Hematopoietic multipotent progenitor cell treated with erythropoietin and hydrocortisone succinate and interleukin-3 and kit ligand, for 6 days (in vitro differentiated cells): ENCODE measurements at regions not wholly inside any gene's neighbourhood (a gene's known extent, or its start where the extent isn't known, plus 50 kb on each side); places are given as distances from the start of the nearest gene placed in this dataset.
A peak's percentile ranks its signal among the peaks of the same experiment; 100 is the strongest.

Experiments
- DNase-seq: peaks from one replicate; pipeline ENCODE4 v3.0.0-alpha.2; 2015

DNA sequence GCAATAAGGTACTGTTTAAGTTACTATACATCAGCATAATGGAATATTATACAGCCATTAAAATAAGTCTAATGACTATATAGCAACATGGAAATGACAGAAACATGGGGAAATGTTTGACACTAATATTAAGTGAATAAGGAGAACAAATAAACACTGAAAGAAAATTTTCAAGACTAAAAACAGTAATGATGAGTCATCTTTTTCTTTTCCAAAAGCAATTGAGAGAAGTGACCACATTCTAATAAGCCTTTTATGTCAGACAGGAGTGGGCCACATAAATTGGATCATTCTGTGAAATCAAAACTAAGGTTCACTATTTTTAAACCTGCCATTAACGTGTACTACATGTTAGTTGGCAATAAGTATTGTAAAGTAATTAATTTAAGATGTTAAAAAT, 187.5 kb downstream of the AHR start:
- no peak for DNase-seq

DNA sequence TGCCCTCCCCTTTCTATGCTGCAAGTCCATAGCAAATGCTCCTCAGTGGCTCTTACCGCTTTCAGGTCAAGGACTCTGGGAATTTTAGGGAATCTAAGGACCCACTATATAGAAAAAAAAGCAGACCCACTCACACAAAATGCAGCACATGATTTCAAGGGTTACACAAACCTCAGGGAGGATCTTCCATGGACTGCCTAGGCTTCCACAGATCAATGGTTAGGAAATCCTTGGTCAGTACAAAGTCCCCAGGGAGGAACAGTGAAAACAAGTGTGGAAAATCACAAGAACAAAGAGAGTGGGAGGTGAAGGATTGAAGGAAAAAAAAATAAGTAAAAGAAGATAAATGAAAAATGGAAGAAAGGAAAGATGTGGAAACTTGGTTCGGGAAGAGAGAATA, 188.4 kb downstream of the AHR start:
- no peak for DNase-seq

DNA sequence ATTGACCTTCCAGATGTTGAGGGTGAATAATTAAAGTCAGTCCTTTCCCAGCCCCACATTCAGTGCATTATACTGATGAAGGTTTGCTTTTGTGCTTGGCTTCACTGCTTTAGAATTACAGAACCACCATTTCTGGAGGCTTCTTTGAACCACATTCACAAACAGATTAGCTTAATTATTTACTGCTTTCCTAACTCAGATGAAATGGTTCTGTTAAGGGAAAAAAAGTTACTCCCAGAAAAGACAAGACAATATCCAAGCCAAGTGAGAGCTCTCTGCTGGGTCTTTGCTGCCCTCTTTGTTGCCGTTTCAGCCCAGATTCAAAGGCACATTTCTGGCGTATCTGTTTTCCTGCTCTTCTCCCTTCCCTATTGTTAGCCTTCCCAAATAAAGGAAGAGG, 188.9 kb downstream of the AHR start:
- DNase-seq: no peak

DNA sequence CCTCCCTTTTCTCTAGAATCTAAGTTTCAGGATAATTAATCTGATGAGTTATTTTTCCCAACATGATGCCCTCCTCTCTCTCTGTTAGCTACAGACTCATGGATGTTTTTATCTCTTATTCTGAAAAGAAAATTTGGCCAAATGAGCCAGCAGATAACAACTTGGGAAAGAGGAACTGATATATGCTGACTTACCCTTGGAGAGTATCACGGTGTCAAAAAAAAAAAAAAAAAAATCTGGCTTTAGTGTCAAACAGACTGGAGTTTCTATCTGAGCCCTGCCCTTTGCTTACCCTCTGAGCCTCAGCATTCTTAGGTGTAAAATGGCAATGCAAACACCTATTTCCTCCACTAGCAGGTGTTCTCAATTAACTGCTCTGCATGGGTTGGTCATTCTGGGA, 190.4 kb downstream of the AHR start:
- peak; percentile 7 for DNase-seq

DNA sequence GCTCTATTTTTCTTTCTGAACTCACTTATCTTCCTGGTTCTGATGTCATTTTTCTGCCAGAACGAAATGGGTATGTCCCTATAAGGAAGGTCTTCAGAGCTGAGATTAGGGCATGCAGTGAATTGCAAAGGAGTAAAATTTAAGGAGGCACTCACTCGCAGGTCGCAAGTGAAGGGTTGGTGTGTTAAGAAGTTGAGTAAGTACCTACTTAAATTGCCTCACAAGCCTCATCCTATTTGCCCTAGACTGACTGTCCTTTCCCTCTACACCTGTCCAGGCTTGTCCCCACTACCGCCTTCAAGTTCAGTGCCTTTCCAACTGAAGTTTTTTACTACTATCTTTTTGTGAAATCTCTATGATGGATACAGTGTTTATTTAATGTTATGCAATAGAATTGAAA, 191.5 kb downstream of the AHR start:
- no peak for DNase-seq

DNA sequence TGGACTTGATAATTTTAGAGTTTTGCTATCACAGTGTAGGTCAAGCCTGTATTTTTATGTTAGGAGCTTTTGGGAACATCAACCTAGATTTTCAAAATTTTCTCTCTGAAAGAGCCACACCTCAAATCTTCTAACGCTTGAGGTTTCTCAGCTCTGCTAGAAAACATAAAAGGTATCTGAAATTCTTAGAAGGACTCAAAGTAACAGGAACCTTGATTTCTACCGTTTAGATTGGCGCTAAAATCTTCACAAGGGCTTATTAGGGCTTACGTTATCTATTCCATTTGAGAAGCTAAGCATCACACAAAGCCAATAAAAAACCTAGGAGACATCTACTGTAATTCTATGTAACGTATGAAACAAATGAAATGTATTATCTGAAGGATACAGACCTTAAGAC, 192.4 kb downstream of the AHR start:
- DNase-seq: no peak

DNA sequence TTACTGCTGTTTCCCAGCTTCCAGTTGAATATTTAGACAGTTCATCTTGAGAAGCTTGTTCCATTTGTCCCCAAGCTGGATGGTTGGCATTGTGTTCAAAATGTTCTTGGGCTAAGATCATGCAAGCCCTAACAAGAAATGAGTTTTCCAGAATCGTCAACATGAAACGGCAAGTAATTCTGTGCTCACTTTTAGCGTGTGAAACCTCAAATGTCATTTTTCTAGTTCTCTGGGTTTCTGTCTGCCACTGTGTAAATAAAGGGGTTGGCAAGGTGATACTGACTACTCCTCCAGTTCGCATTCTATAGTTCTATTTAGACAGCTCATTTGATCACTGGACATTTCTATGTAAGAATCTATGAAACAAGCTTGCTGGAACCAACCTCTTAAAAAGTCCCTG, 194.0 kb downstream of the AHR start:
- DNase-seq: no peak

DNA sequence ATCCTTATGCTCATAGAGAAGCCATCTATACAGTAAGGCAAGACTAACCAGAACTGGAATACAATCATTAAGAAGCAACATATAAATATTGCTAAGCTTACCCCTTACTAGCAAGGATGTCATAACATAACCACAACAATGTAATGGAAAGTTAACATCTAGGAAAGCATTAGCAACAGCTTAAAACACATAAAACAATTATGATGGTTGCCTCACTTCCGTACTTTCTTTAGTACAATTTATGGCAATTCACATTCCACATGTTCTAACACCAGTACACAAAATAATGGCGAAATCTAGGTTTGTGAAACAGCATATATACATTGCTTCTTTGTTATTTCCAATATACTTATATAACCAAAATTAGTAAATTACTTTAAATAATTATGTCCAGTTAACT, 195.0 kb downstream of the AHR start:
- DNase-seq: no peak

DNA sequence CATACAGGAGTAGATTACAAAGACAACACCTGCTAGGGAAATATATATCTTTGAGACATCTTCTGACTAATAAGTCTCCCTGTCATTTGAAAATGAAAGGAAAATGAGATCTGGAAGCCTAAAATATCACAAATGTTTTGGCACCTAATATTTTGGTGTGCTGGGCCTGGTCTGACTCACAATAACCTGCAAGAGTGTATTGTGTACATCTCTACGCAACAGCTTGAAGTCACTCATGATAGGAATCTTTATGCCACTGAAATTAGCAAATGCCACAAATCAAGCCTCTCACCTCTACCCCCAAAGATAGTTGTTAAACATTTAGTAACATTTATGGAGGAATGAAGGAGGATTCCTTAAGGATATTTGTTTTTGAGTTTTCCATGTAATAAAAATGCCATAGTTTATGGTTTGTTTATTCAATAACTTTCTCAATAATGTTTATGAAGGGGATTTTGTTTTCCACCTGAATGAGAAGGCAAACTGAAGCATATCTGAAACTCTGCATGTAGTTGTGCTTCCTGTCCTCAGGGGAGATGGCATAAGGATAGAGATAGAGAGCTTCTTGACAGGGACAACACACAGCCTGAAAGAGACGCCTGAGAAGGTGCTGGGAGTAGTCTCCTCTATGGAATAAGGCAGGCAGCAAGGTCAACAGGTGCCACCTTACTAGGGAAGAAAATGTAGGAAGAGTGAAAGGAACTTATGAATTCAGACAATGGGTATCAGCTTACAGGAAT, 197.4 kb downstream of the AHR start:
- DNase-seq: no peak

DNA sequence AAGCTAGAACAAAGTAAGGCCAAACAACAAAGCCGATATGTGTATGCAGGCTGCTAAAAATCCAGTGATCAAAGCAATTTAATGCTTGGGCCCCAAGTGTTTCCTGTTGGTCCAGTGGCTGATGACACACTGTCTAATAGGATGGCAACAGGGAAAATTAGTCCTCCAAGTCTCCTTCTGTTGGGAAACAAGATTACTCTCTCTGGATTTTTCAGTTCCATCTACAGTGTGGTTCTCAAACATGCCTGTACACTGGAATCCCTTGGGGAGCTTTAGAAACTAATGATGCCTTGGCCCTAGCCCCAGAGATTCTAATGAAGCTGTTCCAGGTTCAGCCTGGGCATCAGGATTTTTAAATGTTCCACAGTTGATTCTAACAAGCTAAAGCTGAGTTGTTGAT, 198.7 kb downstream of the AHR start:
- DNase-seq: no peak

DNA sequence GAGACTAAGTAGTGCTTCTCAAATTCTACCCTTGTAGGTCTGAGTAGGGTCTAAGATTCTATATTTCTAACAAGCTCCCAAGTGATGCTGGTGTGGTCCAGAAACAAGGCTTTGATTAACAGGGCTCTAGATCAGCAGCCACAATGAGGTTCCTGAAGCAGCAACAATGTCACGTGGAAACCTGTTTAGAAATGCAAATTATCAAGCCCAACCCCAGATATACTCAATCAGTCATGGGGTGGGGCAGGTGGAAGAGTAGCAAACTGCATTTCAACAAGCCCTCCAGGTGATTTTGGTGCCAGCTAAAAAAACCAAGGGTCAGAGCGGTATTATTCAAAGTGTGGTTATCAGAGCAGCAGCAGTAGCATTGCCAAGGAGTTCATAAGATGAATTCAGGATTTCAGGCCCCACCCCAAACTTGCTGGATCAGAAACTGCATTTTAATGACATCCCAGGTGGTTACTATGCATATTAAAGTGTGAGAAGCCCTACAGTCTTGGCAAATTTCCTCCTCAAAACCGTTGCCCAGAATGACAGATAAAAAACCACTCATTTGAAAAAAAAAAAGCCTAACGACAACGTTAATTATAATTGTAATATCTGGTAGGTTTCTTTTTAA, 199.2 kb downstream of the AHR start:
- peak; percentile 47 for DNase-seq

DNA sequence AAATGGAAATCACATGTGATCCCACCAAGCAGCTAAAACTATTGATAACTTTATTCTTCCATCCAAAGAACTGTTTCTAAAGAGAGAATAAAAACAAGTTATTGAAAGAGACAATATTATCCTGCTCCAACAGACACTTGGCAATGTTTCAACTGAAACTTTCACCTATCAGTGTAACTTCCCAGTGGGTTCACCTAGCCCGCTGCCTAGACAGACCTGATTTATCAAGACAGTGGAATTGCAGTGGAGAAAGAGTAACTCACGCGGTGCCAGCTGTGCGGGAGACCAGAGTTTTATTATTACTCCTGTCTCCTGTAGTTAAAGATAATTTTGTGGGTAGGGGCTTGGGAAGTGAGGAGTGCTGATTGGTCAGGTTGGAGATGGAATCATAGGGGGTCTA, 199.8 kb downstream of the AHR start:
- peak; percentile 26 for DNase-seq

DNA sequence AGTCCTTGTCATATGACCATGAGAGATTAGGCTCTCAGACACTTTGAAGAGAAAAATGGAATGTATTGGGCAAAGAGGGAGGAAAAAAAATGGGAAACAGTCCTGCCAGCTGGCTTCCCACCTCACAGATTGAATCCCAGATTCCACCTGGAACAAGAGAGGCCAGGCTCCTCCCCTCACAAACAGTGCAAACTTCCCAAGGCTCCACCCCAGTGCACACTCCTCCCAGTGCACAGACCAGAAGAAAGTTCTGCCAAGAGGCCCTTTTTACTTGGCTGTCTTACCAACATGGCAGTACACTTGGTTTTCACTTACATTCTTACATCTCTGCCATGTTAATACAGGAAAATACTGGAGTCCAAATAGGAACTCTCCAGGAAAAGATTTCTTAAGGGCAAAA, 202.3 kb downstream of the AHR start:
- no peak for DNase-seq

DNA sequence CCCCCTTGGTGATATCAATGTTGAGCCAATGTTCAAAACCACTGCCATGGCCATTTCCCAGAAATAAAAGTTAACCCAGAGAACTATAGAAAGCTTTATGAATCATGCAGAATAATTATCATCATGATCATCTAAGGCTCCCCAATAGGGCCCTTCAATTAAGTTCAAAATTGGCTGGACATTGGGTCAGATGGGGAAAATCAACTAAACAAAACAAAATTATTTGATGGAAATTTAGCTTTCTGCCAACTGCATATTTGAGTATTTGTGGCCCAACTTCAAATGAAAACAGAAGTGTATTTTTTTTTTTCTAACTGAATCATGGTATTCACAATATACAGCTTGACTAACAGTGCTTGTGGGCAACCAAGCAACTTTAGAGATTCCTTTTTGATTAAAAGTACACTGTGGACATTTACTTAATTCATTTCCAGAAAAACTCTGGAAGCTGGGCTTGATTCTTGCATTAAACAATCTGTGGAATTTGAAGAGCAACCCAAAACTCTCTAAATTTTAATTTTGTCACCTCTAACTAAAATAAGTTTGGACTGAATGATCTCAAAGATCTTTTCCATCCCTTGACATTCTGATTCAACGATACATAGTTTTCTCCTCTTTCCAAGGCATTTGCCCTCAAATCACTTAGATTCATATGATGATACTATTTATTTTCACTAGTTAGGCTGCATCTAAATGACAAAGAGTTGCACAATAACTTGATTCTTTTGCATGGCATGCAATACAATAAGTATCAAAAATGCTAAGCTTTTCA, 203.2 kb downstream of the AHR start:
- no peak for DNase-seq

DNA sequence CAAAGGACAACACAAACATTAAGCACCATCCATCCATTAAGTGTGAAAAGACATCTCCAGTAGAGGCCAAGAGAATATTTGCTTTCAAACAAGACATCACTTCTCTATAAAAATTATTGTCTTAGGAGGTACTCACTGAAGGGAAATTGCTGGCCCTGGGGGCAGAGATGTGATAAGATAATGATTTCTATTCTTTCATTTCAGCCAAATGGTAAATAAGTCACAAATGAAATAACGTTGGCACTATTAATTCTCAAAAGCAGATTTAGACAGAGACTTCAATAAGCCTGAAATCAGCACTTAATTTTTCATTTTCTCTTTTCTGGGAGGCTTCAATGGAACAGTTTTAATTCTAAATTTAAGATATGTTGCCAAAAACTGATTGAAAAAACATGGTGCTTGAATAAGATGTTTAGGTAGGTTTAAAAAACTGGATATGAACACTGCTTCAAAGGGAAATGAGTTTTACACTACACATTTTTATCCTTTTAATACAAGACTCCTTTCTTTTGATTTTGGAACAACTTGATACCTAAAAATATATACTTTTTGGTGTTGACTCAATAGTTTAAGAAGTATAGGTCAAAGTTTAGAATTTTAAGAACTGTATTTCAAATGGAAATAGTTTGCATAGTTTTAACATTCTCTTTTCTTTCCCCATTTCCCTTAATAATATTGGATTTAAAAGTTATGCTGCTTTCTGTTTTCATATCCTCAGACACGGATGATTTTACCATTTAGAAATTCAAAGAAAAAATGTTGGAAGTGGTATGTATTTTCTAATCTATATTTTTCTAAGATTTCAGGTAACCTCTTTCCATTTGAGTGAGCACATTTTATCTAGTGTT, 204.0 kb downstream of the AHR start:
- no peak for DNase-seq

DNA sequence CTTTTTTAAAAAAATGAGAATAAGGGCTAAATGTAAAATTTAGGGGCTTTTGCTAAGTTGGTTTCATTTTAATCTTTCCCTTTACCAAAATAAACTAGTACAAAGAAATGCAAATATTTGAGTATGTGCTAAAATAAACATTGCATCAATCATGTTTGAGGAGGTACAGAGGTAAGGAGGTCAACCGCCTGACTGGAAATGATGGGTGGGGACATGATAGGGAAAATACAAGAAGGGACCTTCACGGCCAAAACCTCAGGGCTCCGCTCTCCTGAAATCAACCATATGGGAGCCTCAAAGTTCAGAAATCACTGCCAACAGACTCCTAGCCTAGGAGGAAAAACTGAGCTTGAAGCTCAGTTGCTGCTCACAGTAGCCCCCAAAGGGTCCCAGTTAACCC, 207.6 kb downstream of the AHR start:
- DNase-seq: no peak

DNA sequence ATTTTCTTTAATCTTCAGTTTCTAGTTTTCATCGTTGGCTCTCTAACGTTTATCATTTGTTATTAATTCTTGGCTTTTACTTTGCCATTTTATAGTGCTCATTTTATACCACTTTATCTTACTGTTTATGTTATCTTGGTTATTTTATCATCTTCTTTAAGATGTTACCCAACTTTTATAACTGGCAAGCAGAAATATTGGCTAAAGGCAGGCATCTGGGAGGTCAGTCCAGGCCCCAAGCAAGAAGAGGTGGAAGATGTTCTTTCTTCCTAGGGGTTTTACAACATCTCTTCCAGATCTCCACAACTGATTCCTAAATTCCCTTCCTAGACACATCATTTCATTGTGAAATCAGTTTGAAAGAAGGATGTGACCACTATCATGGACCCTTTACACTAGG, 208.1 kb downstream of the AHR start:
- DNase-seq: no peak

DNA sequence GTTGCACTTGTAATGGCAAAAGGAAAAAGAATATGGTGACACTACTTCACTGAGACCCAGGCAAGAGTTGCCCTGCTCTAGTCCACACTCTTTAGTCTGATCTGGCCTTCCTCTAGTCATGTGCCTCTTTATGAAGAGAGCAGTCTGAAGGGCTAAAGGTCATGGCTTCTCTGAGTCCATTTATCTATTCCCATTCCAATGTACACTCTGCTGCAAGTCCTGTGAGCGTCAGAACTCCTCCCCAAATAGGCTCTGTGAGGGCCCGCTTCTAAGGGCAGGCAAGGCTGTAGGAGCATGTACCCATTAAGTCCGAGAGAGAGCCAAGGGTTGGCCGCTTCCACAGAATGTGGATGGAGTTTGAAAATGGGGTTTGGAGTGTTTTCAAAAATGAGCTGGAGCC, 209.3 kb downstream of the AHR start:
- no peak for DNase-seq

DNA sequence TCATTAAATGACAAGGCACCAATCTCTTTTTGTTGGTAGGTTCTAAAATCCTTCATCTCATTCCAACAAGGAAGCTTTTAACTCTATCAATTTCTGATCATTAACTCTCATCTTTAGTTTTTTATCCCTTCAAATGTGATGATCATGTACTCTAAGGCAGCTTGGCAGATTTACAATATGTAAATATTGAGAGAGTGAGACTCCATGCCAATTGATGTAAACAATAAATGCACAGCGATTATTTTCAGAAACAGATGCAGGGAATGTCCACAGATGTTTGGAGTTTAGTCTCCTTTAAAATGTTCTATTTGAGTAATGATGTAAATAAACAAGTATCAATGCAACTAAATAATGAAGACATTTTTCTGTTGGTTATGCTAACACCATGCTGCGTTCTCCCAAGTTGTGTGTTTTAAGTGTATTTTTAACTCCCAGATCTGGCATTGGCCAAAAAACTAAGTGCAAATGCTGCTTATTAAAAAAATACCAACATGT, 213.8 kb downstream of the AHR start:
- DNase-seq: no peak

DNA sequence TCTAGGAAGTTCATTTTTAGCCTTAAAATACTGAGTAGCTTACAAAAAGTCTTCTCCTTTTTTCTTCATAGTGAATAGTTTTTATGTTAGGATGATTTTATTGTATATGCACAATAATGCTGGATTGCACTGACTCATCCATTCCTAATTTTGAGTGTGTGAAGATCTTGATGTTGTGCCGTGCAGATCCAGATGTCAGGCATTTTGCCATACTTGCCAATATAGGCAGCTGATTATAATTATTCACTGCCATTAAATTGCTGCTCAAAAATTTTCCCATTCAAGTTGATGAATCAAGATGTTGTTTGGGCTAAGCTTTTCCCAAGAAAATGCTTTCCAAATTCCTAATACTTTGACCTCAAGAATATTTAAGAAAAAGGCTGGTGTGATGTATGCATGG, 218.3 kb downstream of the AHR start:
- no peak for DNase-seq

DNA sequence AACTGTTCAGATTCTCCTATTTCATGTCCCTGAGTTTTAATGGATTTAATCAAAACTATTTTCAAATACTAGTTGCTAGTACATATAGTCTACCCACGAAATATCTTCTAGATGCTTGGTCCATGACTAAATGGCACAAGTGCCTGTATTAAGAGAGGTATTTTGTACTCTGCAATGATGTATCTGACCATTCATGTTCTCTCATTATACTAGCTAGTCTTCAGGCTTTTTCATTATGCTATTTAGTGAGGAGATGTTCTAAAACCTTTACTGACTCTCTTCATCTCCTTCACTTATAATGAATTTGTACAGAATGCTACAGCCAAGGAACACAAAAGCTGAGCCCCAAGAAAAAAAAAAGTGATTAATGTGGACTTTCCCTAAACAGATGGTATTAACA, 222.5 kb downstream of the AHR start:
- DNase-seq: no peak

DNA sequence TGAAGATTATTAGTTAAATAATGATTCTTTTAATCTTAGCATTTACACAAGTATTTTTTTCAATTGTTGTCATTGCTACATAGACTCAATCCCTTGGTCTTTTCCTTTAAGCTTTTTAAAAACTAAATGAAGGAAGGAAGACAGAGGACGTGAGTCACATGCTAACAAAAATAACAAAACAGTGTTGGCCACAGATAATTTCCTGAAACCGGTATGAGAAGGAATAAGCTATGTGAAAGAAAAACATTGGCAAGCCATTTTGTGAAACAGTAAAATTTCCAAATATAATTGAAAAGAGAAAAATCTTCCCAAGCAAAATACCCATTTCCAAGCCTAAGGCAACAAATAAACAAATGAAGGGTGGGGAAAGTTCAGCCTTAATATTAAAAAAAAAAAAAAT, 223.0 kb downstream of the AHR start:
- no peak for DNase-seq
